Fibroblast of lung (primary cell): ENCODE measurements at regions not wholly inside any gene's neighbourhood (a gene's known extent, or its start where the extent isn't known, plus 50 kb on each side); places are given as distances from the start of the nearest gene placed in this dataset.

Experiments used
- DNase-seq, 2 donors: peaks; one replicate each; pipeline versions ENCODE4 v3.0.0 to v3.0.0-alpha.2; 2010; ENCODE audit warnings: low read depth in 2 of 2
- H2AFZ ChIP-seq: 2 replicates; pipeline ENCODE4 v1.5.1; 2012; ENCODE audit warnings: low read length, control low read depth, inconsistent platforms
- H3K27ac ChIP-seq: 2 replicates; pipeline ENCODE4 v1.5.1; 2011; ENCODE audit warnings: low read length, control low read depth; ENCODE audit not compliant: insufficient read depth
- H3K27me3 ChIP-seq: 2 replicates; pipeline ENCODE4 v1.5.1; 2011; ENCODE audit warnings: mild to moderate bottlenecking, low read length; ENCODE audit not compliant: control insufficient read depth, insufficient read depth
- H3K36me3 ChIP-seq: 2 replicates; pipeline ENCODE4 v1.5.1; 2011; ENCODE audit warnings: low read length; ENCODE audit not compliant: control insufficient read depth, insufficient read depth
- H3K4me1 ChIP-seq: 2 replicates; pipeline ENCODE4 v1.5.1; 2011; ENCODE audit warnings: low read length; ENCODE audit not compliant: control insufficient read depth, insufficient read depth; ENCODE audit errors: extremely low read depth
- H3K4me2 ChIP-seq: 2 replicates; pipeline ENCODE4 v1.5.1; 2011; ENCODE audit warnings: low read length, control low read depth; ENCODE audit not compliant: insufficient read depth; ENCODE audit errors: extremely low read depth
- H3K4me3 ChIP-seq, 4 experiments: fragments of 200-600 bp in 1 of 4; sonication (generic) in 1 of 4; replicated peaks in 1 of 4; 2 replicates each; pipeline ENCODE4 v1.5.1; 2011 to 2016; ENCODE audit warnings: low read length in 4 of 4, low read depth in 3 of 4, mild to moderate bottlenecking in 3 of 4, control low read depth in 2 of 4, inconsistent platforms in 1 of 4, mixed read lengths in 1 of 4; ENCODE audit not compliant: insufficient read depth in 1 of 4; ENCODE audit errors: control extremely low read depth in 1 of 4
- H3K79me2 ChIP-seq: 2 replicates; pipeline ENCODE4 v1.5.1; 2012; ENCODE audit warnings: mild to moderate bottlenecking, low read length, inconsistent platforms; ENCODE audit not compliant: control insufficient read depth, insufficient read depth
- H3K9ac ChIP-seq: 2 replicates; pipeline ENCODE4 v1.5.1; 2011; ENCODE audit warnings: mild to moderate bottlenecking, low read length, control low read depth; ENCODE audit not compliant: insufficient read depth
- H3K9me3 ChIP-seq: 2 replicates; pipeline ENCODE4 v1.5.1; 2012; ENCODE audit warnings: low read depth, low read length; ENCODE audit not compliant: control insufficient read depth, insufficient read depth
- H4K20me1 ChIP-seq: 2 replicates; pipeline ENCODE4 v1.5.1; 2011; ENCODE audit warnings: low read length; ENCODE audit not compliant: control insufficient read depth, insufficient read depth; ENCODE audit errors: extremely low read depth
- CTCF ChIP-seq, 2 donors: IDR thresholded peaks in 1 of 2; conservative IDR thresholded peaks in 1 of 2; 1 replicate in 1 of 2; 2 replicates in 1 of 2; pipeline ENCODE4 v1.5.1; 2011 to 2012; ENCODE audit warnings: low read length in 2 of 2, control low read depth in 1 of 2, inconsistent platforms in 1 of 2, low read depth in 1 of 2, mild to moderate bottlenecking in 1 of 2
- EZH2 ChIP-seq: IDR thresholded peaks from 2 replicates; pipeline ENCODE4 v1.5.1; 2012; ENCODE audit warnings: low read length, control low read depth, mild to moderate bottlenecking; ENCODE audit errors: missing control alignments

- no peaks in the 10 kb centered on the region for H3K36me3 ChIP-seq
- no peaks in the 10 kb centered on the region for H4K20me1 ChIP-seq
- no peak overlapping the region for H3K4me2 ChIP-seq
- no peak overlapping the region for H2AFZ ChIP-seq
- no peaks in the 10 kb centered on the region for H3K9me3 ChIP-seq
- no peak overlapping the region for H3K9ac ChIP-seq
- H3K27me3 ChIP-seq, result peaks cover 21% of the 10 kb centered on the region
- no peak for TF ChIP-seq CTCF (conservative IDR thresholded peaks at IDR 0.05 in 1 of 2, IDR thresholded peaks at IDR 0.05 in 1 of 2; ENCODE audit: low read depth in 1 of 2, low read length in 2 of 2)
- no peak for TF ChIP-seq EZH2
- no peak overlapping the region for H3K4me3 ChIP-seq
- H3K79me2 ChIP-seq, result no peaks in the 10 kb centered on the region
- H3K27ac ChIP-seq, result no peak overlapping the region
- no peaks in the 10 kb centered on the region for H3K4me1 ChIP-seq
- DNase-seq, result no peak
These were observed 131.3 kb downstream of the INSIG2 start for GRCh38 chr2:118219611-118220010.

GRCh38 chr2:118216224-118216623, 128.0 kb downstream of the INSIG2 start:
- H2AFZ ChIP-seq, result no peak overlapping the region
- H3K27ac ChIP-seq, result no peak overlapping the region
- no peak for TF ChIP-seq CTCF (conservative IDR thresholded peaks at IDR 0.05 in 1 of 2, IDR thresholded peaks at IDR 0.05 in 1 of 2; ENCODE audit: low read depth in 1 of 2, low read length in 2 of 2)
- TF ChIP-seq EZH2, result no peak
- H3K36me3 ChIP-seq, result no peaks in the 10 kb centered on the region
- H4K20me1 ChIP-seq, result no peaks in the 10 kb centered on the region
- no peak overlapping the region for H3K4me3 ChIP-seq
- H3K27me3 ChIP-seq, result no peaks in the 10 kb centered on the region
- no peak overlapping the region for H3K9ac ChIP-seq
- no peak overlapping the region for H3K4me2 ChIP-seq
- no peaks in the 10 kb centered on the region for H3K9me3 ChIP-seq
- DNase-seq, result no peak
- no peaks in the 10 kb centered on the region for H3K4me1 ChIP-seq
- H3K79me2 ChIP-seq, result no peaks in the 10 kb centered on the region

- Histone ChIP-seq H3K27ac (no peak overlapping the region), H3K4me1 (no peaks in the 10 kb centered on the region), H3K4me3 (no peak overlapping the region), H3K4me2 (no peak overlapping the region), H3K36me3 (no peaks in the 10 kb centered on the region), H3K79me2 (no peaks in the 10 kb centered on the region), H4K20me1 (no peaks in the 10 kb centered on the region), H3K9me3 (no peaks in the 10 kb centered on the region), H3K9ac (no peak overlapping the region), H3K27me3 (no peaks in the 10 kb centered on the region), H2AFZ (no peak overlapping the region)
- TF ChIP-seq CTCF (conservative IDR thresholded peaks at IDR 0.05 in 1 of 2, IDR thresholded peaks at IDR 0.05 in 1 of 2; ENCODE audit: low read depth in 1 of 2, low read length in 2 of 2), result no peak
- no peak for TF ChIP-seq EZH2
- no peak for DNase-seq
These were observed 121.5 kb downstream of the INSIG2 start for GRCh38 chr2:118209727-118210126.
